Large intestine (tissue), 3 donors: ENCODE measurements at regions not wholly inside any gene's neighbourhood (a gene's known extent, or its start where the extent isn't known, plus 50 kb on each side); places are given as distances from the start of the nearest gene placed in this dataset.

Source experiments
- DNase-seq, 2 donors: peaks; one replicate each; pipeline versions ENCODE4 v3.0.0 to v3.0.0-alpha.2; 2013
- H3K27ac ChIP-seq: one replicate; pipeline ENCODE4 v1.5.1; 2013; ENCODE audit warnings: low read length
- H3K27me3 ChIP-seq: 2 replicates; pipeline ENCODE4 v1.6.1; 2013; ENCODE audit warnings: low read length; ENCODE audit not compliant: control insufficient read depth, insufficient read depth
- H3K36me3 ChIP-seq: 2 replicates; pipeline ENCODE4 v1.6.1; 2013; ENCODE audit warnings: low read length; ENCODE audit not compliant: control insufficient read depth, insufficient read depth
- H3K4me1 ChIP-seq: one replicate; pipeline ENCODE4 v1.6.1; 2013; ENCODE audit warnings: low read length; ENCODE audit not compliant: control insufficient read depth, insufficient read depth
- H3K4me3 ChIP-seq: one replicate; pipeline ENCODE4 v1.5.1; 2013; ENCODE audit warnings: low read length
- H3K9me3 ChIP-seq: one replicate; pipeline ENCODE4 v1.6.1; 2013; ENCODE audit warnings: mild to moderate bottlenecking, low read depth, low read length, moderate library complexity; ENCODE audit not compliant: control insufficient read depth
- WGBS: methylation state at CpG from one replicate; pipeline ENCODE4 v1.1.5; 2013; ENCODE audit warnings: low lambda C conversion rate; ENCODE audit not compliant: insufficient coverage; 5-methylcytosine and 5-hydroxymethylcytosine counted together

DNA sequence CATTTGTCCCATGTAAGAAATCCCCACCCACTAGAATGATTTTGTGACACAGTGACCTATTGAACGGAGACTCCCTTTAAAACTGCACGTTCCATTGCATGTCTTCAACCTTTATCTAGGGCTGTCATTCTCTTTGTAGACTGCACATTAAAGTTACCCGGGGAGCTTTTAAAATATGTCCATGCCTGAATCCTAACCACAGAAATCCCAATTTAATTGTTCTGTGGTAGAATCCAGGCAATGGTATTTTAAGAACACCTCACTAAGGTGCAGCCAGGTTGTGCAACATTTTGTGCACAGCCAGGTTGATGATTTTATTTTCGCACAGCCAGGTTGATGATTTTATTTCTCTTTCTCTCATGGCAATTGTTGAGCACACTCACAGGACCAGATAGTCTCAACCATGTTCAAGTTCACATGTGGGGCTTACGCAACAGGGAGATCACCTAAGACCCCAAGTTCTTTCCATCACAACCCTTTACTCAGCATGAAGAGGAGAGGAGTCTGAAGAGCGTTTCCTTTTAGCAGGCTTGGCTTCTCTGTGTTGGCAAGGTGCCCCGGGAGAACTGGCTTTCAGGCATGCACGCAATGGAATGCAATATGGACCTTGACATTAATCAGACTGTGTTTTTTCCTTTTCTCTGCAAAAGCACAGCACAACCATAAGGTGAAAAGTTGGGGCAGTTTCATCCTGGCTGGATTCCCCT is 467.3 kb upstream of the ETAA1 start:
- WGBS = 0% methylated on average over 1 of the region's 8 CpGs
- DNase-seq = peak; percentile 31 to 38
- Histone ChIP-seq H3K4me1 (no peaks in the 10 kb centered on the region), H3K27ac (no peak overlapping the region), H3K9me3 (no peaks in the 10 kb centered on the region), H3K4me3 (no peak overlapping the region), H3K36me3 (no peaks in the 10 kb centered on the region), H3K27me3 (no peaks in the 10 kb centered on the region)

GRCh38 chr2:66930339-66931220 is 466.6 kb upstream of the ETAA1 start:
- no peaks in the 10 kb centered on the region for H3K36me3 ChIP-seq
- H3K27ac ChIP-seq = no peak overlapping the region
- no CpG with 5 or more reads among the region's 3 CpGs for WGBS
- no peaks in the 10 kb centered on the region for H3K4me1 ChIP-seq
- H3K27me3 ChIP-seq = no peaks in the 10 kb centered on the region
- no peak overlapping the region for H3K4me3 ChIP-seq
- no peaks in the 10 kb centered on the region for H3K9me3 ChIP-seq
- DNase-seq = no peak

DNA sequence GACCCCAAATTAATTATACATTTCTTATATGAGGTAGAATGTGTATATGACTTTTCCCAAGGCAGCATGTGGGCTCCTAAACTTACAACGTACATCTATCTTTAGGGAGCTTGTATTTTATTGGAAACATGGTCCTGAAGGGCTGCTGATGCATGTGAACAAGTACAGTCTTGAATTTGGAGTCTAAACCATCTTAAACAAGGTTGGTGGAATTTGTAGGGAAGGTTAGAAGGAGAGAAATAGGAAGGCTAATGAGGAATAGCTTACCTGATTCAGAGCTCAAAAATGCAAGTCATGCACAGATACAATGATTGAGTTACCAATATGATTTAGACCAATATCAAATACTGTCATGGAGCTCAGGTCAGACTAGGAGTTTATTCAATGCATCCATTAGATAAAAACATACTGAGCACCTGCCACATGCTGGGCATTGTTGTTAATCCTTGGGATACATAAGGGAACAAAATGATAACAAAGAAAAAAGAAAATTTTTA is 458.6 kb upstream of the ETAA1 start:
- H3K9me3 ChIP-seq = no peaks in the 10 kb centered on the region
- H3K27me3 ChIP-seq = no peaks in the 10 kb centered on the region
- no peaks in the 10 kb centered on the region for H3K36me3 ChIP-seq
- WGBS = no CpG with 5 or more reads among the region's 1 CpG
- H3K4me1 ChIP-seq = no peaks in the 10 kb centered on the region
- no peak overlapping the region for H3K4me3 ChIP-seq
- DNase-seq = no peak
- no peak overlapping the region for H3K27ac ChIP-seq

DNA sequence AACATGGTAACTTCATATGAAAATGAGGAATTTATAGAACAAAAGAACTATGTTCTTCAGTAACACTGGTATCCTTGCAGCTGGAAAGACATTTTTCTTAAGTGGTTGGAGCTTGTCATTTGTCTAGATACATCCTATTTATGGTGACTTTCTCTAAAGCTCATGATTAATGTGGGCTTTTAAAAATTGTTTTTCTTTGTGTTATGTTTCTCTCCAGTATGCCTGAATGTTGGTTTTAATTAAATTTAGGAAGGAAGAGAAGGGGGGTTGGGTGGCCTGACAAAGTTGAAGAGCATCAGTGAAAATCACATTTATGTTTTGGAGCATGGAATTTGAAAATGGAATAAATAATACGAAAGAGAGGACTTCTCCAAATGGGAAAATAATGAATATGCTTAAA is 457.1 kb upstream of the ETAA1 start:
- no peak overlapping the region for H3K27ac ChIP-seq
- no peaks in the 10 kb centered on the region for H3K4me1 ChIP-seq
- no peak overlapping the region for H3K4me3 ChIP-seq
- 70% methylated on average over 1 of the region's 1 CpG for WGBS
- H3K27me3 ChIP-seq = no peaks in the 10 kb centered on the region
- no peaks in the 10 kb centered on the region for H3K36me3 ChIP-seq
- no peak for DNase-seq
- no peaks in the 10 kb centered on the region for H3K9me3 ChIP-seq

- H3K27me3 ChIP-seq = peaks cover 6% of the 10 kb centered on the region
- no peak overlapping the region for H3K27ac ChIP-seq
- no CpG with 5 or more reads among the region's 3 CpGs for WGBS
- DNase-seq = no peak
- no peaks in the 10 kb centered on the region for H3K36me3 ChIP-seq
- no peaks in the 10 kb centered on the region for H3K4me1 ChIP-seq
- H3K9me3 ChIP-seq = no peaks in the 10 kb centered on the region
- H3K4me3 ChIP-seq = no peak overlapping the region
Measured at GRCh38 chr2:66948234-66948633, 448.9 kb upstream of the ETAA1 start.

GRCh38 chr2:66957198-66957597 is 439.9 kb upstream of the ETAA1 start:
- WGBS = 43% methylated on average over 1 of the region's 3 CpGs

DNA sequence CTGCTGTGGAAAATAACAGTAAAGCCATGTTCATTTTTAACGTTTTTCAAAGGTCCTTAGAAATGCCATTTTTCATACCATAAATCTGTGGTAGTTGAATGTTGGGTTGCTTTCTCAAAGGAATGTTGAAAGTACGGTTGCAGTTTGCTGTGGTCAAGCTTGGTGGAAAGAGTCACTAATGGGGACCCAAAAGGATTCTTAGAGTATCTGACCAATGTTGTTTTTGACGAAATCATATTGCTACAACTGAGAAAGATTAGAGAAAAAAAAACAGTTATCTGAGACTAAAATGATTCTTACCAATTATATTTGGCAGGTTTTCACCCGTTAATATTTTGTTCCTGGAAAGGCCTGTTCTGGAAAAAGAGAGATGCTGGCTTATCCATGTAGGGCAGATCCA is 439.5 kb upstream of the ETAA1 start:
- Histone ChIP-seq H3K27me3 (no peaks in the 10 kb centered on the region), H3K27ac (no peak overlapping the region), H3K4me1 (no peaks in the 10 kb centered on the region), H3K4me3 (no peak overlapping the region), H3K36me3 (no peaks in the 10 kb centered on the region), H3K9me3 (no peaks in the 10 kb centered on the region)
- WGBS = 95% methylated on average over 3 of the region's 4 CpGs
- no peak for DNase-seq

More at GRCh38 chr2:66957198-66957597, 439.9 kb upstream of the ETAA1 start:
- Histone ChIP-seq H3K27ac (no peak overlapping the region), H3K4me1 (no peaks in the 10 kb centered on the region), H3K4me3 (no peak overlapping the region), H3K36me3 (no peaks in the 10 kb centered on the region), H3K9me3 (no peaks in the 10 kb centered on the region), H3K27me3 (no peaks in the 10 kb centered on the region)
- no peak for DNase-seq

DNA sequence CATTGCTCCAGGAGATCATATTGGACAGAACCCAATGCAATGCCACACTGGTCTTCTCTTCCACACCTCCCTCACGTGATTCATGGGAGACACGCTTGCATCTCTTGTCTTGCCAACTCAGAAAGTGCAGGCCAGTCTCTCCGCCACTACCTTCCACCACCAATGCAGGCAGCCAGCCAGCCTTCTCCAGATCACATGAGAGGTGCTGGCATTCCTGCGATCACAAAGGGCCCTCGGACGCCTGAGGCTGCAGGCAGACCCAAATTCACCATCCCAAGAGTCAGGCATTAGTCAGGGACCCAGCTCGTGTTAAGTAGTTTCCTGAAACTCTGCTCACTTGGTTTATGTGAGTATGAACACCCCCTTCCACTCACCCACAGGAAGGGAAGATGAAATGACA is 437.0 kb upstream of the ETAA1 start:
- Histone ChIP-seq H3K9me3 (no peaks in the 10 kb centered on the region), H3K27ac (no peak overlapping the region), H3K4me1 (no peaks in the 10 kb centered on the region), H3K36me3 (no peaks in the 10 kb centered on the region), H3K4me3 (no peak overlapping the region), H3K27me3 (no peaks in the 10 kb centered on the region)
- WGBS = no CpG with 5 or more reads among the region's 7 CpGs
- no peak for DNase-seq

- Histone ChIP-seq H3K9me3 (no peaks in the 10 kb centered on the region), H3K27ac (no peak overlapping the region), H3K4me1 (no peaks in the 10 kb centered on the region), H3K4me3 (no peak overlapping the region), H3K36me3 (no peaks in the 10 kb centered on the region), H3K27me3 (no peaks in the 10 kb centered on the region)
- no peak for DNase-seq
- WGBS = no CpG with 5 or more reads among the region's 3 CpGs
Measured at GRCh38 chr2:66962716-66963115, 434.4 kb upstream of the ETAA1 start.

DNA sequence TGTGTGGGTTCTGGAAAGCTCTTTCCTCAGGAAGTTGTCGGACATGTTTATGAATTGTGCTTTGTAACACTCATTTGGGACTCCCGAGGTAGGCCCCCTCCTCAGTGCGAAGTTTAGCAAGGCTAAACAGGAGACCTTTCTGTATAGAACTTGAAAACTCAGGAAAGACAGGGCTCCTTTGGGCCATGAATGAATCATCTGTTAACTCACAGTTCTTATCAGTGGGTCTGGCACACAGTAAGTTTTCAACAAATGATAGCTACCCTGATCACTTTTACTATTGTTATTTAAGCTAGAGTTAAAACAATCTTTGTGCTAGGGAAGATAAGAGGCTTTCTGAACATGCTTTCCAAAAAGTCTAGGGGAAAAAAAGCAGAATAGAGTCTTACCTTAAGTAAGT is 430.5 kb upstream of the ETAA1 start:
- Histone ChIP-seq H3K36me3 (no peaks in the 10 kb centered on the region), H3K27me3 (no peaks in the 10 kb centered on the region), H3K9me3 (no peaks in the 10 kb centered on the region), H3K4me3 (no peak overlapping the region), H3K4me1 (no peaks in the 10 kb centered on the region), H3K27ac (no peak overlapping the region)
- no CpG with 5 or more reads among the region's 3 CpGs for WGBS
- no peak for DNase-seq
